HepG2 (cell line): ENCODE measurements at regions not wholly inside any gene's neighbourhood (a gene's known extent, or its start where the extent isn't known, plus 50 kb on each side); places are given as distances from the start of the nearest gene placed in this dataset.

Experiments used
- ETV6 ChIP-seq: sonication (generic); formaldehyde crosslinking; conservative IDR thresholded peaks from 2 replicates; pipeline ENCODE4 v1.4.0; 2020; ENCODE audit warnings: missing genetic modification reagents
- JARID2 ChIP-seq: sonication (generic); formaldehyde crosslinking; IDR thresholded peaks from 2 replicates; pipeline ENCODE4 v1.8.1; 2023; ENCODE audit warnings: missing genetic modification reagents, inconsistent platforms; ENCODE audit not compliant: insufficient replicate concordance
- POLR2A ChIP-seq, 2 experiments: IDR thresholded peaks; 2 replicates each; pipeline ENCODE4 v1.6.1; 2011; ENCODE audit warnings: low read depth in 2 of 2, low read length in 2 of 2, mild to moderate bottlenecking in 1 of 2, moderate library complexity in 1 of 2; ENCODE audit not compliant: insufficient read depth in 1 of 2
- ZNF672 ChIP-seq: sonication (generic); formaldehyde crosslinking; IDR thresholded peaks from 2 replicates; pipeline ENCODE4 v1.8.1; 2022; ENCODE audit warnings: missing genetic modification reagents
- TF ChIP-seq, protein P1 (sequence below): sonication (generic); formaldehyde crosslinking; IDR thresholded peaks from 2 replicates; pipeline ENCODE4 v1.5.0; 2020; ENCODE audit warnings: mild to moderate bottlenecking, missing genetic modification reagents, moderate library complexity

DNA sequence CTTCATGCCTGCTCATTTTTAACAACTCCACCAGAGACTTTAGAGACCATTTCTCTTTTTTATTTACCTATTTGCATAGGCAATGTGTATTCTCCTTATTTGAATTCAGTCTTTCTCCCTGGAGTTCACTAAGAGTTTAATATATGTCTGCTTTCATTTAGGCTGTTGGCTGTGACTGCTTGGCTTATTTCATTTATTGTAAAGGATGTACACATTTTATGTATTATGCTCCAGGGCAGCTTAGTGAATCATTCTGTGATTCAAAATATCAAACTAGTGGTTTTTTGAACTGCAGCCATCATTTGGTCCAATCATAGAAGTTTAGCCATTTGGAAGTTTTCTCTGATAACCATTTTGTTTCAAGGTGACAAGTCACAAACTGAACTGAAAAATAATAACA is 229.6 kb downstream of the LPIN1 start:
- TF ChIP-seq POLR2A (IDR thresholded peaks at IDR 0.05; ENCODE audit: insufficient read depth in 1 of 2, low read depth in 2 of 2, low read length in 2 of 2) (no peak), JARID2 (no peak), ETV6 (CRISPR knock-in tag) (no peak), ZNF672 (CRISPR knock-in tag) (no peak)
- TF ChIP-seq, protein P1, sequence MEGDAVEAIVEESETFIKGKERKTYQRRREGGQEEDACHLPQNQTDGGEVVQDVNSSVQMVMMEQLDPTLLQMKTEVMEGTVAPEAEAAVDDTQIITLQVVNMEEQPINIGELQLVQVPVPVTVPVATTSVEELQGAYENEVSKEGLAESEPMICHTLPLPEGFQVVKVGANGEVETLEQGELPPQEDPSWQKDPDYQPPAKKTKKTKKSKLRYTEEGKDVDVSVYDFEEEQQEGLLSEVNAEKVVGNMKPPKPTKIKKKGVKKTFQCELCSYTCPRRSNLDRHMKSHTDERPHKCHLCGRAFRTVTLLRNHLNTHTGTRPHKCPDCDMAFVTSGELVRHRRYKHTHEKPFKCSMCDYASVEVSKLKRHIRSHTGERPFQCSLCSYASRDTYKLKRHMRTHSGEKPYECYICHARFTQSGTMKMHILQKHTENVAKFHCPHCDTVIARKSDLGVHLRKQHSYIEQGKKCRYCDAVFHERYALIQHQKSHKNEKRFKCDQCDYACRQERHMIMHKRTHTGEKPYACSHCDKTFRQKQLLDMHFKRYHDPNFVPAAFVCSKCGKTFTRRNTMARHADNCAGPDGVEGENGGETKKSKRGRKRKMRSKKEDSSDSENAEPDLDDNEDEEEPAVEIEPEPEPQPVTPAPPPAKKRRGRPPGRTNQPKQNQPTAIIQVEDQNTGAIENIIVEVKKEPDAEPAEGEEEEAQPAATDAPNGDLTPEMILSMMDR = no peak
